Non-pigmented ciliary epithelial cell (primary cell): ENCODE measurements at regions not wholly inside any gene's neighbourhood (a gene's known extent, or its start where the extent isn't known, plus 50 kb on each side); places are given as distances from the start of the nearest gene placed in this dataset.

Experiments
- DNase-seq: peaks from one replicate; pipeline ENCODE4 v3.0.0-alpha.2; 2010; ENCODE audit warnings: low read depth

DNA sequence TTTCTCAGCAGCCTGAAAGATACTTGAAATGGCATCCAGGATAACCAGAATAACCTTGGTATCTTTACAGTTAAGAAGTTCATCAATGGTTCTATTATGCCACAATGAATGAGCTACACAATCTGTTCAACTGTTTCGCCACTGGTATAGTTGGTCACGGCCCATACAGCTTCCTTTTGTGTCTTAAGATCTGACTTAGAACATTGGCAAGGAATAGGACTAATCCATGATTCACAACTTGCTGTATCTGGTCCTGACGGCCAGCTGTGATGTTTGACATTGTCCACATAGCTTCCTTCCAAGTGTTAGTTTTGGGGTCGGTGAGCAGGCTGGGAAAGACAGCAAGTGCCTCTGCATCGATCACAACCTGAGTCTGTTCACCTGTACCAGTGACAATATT, 113.3 kb upstream of the RAD23B start:
- no peak for DNase-seq

DNA sequence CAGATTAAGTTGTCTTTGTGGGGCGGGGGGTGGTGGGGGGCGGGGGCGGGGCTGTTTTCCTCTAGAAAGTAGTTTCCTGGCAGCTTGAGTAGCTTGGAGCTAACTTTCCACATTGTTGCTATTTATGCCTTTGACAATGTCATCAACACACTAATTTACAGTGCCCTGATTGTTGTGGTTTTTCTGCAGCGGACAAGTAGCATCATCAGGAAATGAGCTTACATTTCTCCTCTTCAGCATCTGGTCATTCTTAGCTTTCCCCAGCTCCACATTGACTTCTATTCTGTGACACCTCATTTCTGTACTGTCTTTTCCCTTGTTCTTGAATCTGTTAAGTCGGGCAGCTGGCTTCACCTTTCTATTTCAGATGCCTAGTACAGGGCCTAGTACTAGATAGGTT, 112.3 kb upstream of the RAD23B start:
- DNase-seq, result no peak

DNA sequence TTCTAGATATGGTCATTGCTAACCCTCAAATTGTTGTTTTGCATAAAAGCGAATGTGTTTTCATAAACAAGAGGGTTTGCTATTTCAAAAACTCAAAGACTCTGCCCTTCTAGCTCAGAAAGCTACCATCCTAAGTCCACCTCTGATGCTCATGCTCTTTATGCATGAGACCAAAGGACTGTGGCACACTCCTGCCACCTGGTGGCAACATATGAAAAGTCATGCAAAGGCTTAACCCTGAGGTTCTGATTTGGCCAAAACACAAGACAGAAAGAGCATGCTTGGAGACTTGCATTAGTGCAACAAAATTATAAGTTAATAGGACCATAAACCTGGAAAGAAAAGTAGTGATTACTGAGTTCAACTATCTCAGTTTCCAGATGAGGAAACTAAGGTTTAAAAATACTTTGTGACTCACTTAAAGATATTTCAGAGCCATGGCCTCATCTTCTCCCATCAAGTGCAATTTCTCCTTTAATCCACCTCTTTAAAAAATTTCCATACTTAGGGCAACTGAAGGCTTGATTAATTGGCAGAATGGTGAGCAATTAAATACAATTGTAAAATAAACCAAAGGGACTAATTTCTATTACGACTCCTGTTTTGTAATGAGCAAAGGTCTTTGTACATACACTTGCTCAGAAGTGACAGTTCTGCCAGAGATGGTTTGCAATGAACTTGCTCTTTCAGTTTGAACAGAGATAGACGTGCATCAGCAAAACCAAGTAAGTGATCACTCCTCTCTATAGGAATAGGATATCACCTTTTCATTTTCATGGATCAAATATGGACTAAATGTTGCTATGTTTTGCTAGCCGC, 110.7 kb upstream of the RAD23B start:
- DNase-seq, result peak; percentile 47

DNA sequence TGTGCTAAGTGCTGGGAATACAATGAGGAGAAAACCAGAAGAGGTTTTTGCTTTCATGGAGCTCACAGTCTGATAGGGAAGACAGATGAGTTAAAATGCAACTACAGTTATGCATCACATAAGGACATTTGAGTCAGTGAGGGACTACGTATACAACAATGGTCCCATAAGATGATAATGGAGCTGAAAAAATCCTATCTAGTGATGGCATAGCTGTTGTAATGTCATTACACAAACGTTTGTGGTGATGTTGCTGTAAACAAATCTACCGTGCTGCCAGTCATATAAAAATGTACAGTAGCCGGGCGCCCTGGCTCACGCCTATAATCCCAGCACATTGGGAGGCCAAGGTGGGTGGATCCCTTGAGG, 110.1 kb upstream of the RAD23B start:
- no peak for DNase-seq

DNA sequence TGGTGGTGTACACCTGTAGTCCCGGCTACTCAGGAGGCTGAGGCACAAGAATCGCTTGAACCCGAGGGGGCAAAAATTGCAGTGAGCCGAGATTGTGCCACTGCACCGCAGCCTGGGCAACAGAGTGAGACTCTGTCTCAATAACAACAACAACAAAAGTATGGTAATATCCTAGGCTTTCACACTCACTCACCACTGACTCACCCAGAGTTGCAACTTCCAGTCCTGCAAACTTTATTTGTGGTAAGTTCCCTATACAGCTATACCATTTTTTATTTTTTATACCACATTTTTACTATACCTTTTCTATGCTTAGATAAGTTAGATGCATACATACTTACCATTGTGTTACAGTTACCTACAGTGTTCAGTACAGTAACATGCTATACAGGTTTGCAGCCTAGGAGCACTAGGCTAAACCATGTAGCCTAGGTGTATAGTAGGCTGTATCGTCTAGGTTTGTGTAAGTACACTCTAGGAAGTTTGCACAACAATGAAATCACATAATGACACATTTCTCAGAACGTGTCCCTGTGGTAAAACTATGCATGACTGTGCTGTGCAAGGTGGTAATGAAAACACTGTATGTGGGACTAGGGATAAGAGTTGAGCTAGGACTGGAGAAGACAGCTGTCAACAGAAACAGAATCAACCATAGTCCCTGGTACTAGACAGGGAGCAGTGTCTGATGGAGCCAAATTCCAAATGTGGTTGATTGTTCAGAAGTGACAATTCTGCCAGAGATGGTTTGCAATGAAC, 109.5 kb upstream of the RAD23B start:
- no peak for DNase-seq

DNA sequence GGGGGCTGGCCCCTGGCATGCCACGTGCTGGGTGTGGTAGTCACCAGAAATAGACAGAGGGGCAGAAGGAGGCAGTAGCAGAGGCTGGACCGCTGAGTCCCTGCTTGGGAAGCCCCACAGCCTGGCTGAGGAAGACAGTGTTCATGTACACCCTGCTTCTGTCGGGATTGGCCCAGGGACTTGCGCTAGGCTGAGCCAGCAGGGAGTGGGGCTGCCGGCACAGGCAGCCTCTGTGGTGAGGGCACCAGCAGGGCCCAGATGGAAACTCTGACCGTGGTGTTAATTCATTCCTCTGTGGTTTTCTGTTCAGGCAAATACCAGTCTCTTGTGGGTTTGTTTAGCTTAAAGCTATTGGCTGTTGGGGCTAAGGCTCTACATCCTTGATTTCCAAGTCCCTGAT, 108.6 kb upstream of the RAD23B start:
- DNase-seq, result no peak

DNA sequence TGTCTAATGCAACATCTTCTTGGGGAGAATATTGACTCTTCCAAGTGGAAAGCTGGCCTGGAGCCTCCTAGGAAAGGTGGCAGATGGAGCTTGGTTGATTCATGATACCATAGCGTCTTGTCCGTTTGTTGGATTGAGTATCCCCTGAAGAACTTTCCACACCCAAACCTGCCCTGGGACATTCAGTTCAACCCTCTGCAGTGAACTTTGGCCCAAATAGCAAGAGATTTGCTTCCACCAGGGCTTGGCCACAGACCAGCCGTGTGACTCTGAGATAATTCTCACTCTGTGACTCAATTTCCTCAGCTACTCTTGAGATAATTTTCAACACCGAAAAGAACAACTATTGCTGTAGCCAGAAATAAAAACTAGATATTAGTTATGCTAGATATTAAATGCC, 108.0 kb upstream of the RAD23B start:
- no peak for DNase-seq

DNA sequence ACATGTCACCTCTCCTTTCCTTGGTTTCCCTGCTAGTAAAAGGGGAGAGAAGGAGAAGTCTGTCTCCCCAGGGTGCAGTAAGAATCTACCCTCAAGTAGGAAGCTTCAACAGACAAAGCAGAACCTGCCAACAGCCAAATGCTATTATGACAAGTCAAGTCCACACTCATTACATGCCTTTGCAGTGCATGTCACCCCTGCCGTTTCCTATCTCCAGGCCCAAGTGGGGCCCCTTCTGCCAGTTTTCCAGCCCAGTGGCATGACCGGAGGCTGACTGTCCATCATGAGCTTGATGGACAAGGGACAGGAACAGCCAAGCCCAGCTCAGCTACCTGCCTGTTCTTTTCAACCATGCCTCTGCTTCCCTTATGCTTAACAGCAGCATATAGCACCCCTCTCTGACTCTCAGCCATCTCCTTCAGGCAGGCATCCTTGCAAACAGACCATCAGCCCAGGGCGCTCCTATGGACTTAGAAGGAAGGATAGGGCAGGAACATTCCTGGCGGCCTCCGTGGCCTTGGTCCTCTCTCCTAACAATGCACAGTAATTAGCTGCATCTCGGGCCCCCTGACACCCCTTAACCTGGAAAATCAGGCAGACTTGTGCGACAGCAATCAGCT, 107.2 kb upstream of the RAD23B start:
- no peak for DNase-seq

DNA sequence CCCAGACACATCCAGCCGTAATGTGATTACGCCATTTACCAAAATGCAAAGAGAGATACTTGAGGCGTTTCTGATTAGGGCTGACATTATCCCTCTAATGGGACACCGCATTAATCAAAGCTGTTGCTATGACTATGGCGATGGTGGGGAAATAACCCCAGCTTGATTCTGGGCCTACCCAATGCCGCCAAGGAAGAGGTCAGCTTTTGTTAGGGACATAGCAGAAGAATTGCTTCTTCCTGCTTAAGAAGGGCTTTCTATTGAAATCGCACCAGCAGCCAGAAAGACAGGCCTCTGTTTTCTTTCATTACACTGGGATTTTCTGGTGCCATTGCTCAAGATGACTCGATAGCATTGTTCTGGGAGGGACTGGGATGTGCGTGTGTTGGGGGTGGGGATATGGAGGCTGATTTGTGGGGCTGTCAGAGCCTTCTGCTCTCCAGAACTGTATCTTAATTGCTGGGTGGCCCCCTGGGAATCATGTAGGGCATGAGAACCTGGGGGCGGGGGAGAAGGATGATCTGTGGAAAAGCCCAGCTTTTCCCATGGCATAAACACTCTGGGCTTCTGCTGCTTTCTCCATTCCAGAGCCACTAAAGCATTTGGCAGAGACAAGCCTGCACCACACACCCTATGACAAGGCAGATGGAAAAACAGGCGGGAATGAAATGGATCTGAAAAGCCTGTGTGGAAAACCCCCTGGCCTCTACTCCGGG, 106.5 kb upstream of the RAD23B start:
- no peak for DNase-seq

DNA sequence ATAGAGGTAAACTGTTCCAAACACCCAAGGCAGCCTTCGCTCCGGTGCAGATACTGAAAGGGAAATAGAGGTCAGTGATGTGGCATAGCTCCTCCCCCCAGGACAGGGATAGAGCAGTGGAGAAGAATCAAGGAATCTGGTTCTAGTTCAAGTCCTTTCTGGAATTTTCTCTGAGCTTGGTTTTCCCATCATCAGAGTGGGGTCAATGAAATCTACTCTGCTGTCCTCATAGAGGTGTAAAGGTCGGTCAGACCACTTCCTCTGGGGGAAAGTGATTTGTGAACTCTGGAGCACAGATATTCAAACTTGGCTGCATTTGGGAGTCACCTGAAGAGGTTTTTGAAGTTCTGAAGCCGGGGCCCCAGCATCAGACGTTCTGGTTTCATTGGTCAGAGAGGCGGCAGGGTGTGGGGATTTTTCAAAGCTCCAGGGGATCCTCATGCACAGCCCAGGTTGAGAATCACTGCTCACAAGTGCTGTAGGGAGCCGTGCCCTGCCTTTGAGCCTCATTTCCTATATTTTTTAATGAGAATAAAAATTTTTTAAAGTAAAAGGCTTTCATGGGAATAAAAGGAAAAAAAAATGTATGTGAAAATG, 105.7 kb upstream of the RAD23B start:
- no peak for DNase-seq

DNA sequence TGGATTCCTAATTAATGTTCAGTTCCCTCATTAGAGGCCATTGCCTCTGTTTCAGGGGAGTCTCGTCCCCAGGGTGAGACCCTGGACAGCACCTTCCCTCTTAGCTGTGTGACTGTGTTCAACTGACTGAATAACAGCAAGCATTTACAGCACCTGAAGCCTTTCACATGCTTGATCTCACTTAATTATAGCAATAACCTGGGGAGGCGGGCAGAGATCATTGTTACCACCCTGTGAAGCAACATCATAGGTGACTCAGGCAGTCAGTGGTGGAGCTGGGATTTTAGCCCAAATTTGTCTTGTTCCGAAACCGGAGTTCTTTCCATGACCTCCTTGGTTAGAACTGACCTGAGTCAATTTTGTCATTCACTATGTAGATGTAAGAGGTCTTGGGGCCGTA, 105.2 kb upstream of the RAD23B start:
- DNase-seq, result no peak

DNA sequence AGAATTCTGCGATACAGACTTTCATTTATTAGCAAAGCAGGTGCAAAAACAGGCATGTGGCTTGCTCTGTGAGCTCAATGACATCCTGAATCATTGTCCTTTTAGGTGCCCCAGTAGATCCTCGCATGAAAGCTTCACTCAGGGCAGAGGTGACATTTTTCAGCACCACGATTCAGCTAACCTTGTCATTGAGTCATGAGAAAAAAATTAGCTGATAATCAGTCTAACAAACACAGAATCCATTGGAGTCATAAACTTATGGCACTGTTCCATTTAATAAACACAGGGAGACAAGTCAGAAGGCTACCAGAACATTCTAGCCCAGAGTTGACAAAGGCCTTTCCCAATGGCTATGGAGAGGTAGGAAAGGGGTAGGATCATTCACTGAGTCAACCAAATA, 104.8 kb upstream of the RAD23B start:
- no peak for DNase-seq

DNA sequence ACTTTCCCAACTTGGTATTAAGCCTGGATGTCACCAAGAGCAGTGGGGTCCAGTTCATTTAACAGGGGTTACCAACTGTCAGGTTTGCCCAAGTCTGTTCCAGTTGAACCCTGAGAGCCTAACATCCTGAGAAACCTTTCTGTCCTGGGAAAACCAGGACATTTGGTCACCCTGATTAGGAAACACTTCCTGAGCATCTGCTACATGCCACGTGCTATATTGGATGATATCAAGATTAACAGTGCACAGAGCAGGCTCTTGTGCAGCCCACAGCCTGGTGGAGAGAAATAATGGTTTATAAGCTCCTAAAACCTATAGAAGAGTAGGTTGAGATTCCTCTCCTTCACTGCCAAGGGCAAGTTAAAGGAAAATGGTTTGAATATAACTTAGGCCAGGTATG, 102.9 kb upstream of the RAD23B start:
- no peak for DNase-seq

DNA sequence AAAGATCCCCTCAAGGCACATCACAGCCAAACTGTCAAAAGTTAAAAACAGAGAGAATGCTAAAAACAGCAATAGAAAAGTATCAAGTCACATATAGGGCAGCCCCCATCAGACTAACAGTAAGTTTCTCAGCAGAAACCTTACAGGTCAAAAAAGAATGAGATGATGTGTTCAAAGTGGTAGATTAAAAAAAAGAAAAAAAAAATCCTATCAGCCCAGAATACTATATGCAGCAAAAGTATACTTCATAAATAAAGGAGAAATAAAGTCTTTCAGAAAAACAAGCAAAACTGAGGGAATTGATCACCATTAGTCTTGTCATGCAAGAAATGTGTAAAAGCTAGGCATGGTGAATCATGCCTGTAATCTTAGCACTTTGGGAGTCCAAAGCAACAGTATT, 99.9 kb upstream of the RAD23B start:
- DNase-seq, result no peak

DNA sequence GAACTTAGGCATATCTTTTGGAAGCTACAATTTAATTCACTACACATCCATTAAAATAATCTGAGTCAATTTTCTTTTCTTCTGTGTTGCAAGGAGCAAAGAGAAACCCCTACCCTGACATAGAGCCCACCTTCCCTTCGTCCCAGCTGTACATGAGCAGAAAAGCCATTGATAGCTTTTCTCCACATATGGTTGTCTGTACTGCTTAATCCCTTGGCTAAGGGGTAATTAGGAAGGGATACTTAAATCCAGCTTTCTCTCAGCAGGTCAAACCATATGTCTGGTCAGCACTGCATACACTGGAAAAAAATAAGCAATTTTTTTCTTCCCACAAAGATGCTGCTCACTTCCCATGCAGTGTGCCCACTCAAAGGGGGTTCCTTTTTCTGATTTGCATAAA, 94.7 kb upstream of the RAD23B start:
- no peak for DNase-seq

DNA sequence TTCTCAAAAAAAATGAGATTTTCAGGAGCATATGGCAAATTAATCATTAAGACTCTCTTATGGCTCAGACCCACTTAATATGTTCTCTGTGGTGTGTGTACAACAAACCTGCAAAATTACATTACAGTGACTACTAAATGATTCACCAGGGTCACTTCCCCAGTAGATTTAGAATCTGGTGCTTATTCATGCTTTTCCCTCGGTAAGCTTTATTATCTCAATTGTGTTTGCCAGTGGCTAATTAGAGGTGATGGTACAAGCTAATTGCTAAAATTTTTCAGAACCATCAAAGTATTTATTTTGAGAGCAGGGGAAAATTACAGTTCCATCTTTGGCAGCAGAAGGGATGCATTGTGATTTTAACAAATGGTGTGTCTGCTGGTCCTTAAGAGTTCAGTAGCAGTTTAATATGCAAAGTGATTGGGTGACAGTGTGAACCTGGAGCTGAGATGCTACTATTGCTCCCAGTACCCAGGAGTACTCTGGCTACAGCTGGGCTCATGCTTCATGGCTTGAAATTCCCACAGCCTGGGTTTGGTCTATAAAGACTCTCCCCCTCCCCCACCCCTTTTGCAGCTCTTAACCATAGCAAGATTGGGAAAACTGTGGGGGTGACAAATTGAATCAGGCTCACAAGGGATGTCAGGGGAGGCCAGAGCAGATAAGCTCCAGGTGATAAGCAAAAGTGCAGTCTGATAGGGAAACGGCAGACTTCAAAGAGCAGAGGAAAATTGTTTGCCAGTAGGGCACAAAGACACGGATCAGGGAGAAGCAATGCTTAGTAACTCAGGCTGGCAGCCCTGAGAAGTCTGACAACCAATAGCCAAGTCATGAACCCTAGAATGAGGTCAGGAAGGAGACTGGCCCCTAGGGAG, 92.8 kb upstream of the RAD23B start:
- DNase-seq, result no peak

DNA sequence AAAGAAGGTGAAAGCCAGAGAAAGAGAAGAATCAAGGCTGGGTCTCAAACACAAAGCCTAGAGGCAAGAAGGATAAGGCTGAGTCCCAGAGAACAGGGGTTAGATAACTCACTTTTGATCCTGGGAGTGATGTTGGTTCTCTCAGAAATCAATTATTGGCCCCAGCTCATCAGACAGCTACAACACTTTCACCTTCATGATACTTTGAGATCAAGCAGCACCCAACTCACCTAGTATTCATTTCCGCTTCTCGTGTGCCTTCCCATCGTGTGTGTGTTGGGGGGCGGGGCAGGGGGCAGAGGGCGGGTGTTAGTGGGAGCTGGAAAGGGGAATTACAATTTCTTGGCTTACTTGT, 92.2 kb upstream of the RAD23B start:
- DNase-seq, result no peak

DNA sequence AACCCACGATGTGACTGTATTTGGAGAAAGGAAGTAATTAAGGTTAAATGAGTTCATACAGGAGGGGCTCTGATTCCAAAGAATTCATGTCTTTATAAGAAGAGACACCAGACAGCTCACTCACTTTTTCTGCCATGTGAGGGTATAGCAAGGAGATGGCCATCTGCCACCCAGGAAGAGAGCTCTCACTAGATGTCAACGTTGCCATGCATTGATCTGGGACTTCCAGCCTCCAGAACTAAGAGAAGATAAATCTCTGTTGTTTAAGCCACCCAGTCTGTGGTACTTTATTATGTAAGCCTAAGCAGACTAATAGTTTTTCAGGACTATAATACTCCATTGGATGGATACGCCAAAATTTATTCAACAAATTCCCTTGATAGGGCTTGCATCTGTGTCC, 89.8 kb upstream of the RAD23B start:
- DNase-seq, result no peak

DNA sequence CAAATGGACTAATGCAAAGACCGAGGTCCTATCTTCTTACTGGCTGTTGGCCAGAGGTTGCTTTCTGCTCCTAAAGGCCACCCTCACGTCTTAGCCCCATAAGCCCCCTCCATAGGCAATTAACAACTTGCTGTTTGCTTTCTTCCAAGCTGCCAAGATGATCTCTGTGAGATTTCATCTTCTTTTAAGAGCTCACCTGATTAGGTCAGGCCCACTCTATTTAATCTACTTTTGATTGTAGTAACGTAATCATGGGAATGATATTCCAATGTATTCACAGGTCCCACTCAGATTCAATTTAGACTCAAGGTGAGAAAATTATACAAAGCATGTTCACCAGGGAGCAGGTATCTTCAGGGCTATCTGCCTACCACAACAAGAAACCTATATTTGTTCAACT, 84.4 kb upstream of the RAD23B start:
- DNase-seq, result no peak

DNA sequence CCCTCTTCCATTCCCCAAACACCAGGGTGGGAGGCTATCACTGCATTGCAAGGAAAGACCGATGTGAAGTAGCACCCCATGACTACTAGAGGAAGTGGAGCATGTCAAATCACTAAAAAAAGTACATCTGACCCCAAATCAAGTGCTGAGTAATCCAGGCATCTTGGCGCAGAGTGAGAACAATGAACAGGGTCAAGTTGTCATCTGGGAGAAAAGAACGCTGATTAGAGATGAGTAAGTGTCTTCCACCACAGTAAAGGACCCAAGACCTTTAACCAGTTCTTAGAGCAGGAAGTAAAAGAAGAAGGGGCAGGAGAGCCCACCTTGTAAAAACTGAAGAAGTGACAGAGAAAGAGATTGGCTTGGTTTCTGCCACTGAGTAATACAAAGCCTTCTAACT, 75.0 kb upstream of the RAD23B start:
- peak; percentile 35 for DNase-seq

DNA sequence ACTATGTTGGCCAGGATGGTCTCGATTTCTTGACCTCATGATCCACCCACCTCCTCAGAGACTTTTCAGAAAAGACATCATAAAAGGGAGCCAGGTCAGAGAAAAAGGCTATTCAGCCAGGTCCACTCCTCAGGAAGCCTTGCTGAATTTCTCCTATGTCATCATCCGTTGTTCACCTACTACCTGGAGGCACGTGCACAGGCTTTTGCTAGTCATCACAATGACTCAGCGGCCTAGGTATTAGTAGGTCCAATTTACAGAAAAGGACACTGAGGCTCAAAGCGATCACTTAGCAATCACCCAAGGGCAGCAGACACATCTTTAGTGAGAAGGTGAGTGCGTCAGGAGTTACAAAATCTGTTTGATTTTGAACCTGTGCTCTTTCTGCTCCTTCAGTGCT, 72.3 kb upstream of the RAD23B start:
- DNase-seq, result no peak
